Hematopoietic multipotent progenitor cell treated with erythropoietin and hydrocortisone succinate and interleukin-3 and kit ligand, for 8 days (in vitro differentiated cells): ENCODE measurements at regions not wholly inside any gene's neighbourhood (a gene's known extent, or its start where the extent isn't known, plus 50 kb on each side); places are given as distances from the start of the nearest gene placed in this dataset.
"Not testable (repeated sequence)": the region's sequence is repeated elsewhere in the genome, so short reads cannot be mapped to it uniquely, and the experiment has no call there.

ENCODE experiments used
- DNase-seq: peaks from one replicate; pipeline ENCODE4 v3.0.0-alpha.2; 2015

DNA sequence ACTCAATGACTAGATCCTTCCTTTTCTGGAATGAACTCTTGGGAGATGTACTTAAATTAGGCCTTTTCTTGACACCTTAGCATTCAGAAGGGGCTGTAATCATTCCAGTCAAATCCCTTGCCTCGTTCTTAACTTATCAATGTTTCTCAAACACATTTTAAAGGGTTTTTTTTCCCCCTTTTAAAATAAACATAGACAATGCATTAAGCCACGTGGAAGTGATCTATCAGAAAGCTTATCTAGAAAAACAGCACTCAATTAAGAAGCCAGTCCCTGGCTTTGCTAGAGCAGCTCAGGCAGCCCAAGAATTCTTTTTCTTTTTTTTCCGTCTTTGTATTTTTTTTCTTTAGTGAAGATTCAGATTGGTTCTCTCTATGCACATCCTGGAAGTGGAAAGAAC is 118.2 kb downstream of the PCDH7 start:
- DNase-seq = no peak

DNA sequence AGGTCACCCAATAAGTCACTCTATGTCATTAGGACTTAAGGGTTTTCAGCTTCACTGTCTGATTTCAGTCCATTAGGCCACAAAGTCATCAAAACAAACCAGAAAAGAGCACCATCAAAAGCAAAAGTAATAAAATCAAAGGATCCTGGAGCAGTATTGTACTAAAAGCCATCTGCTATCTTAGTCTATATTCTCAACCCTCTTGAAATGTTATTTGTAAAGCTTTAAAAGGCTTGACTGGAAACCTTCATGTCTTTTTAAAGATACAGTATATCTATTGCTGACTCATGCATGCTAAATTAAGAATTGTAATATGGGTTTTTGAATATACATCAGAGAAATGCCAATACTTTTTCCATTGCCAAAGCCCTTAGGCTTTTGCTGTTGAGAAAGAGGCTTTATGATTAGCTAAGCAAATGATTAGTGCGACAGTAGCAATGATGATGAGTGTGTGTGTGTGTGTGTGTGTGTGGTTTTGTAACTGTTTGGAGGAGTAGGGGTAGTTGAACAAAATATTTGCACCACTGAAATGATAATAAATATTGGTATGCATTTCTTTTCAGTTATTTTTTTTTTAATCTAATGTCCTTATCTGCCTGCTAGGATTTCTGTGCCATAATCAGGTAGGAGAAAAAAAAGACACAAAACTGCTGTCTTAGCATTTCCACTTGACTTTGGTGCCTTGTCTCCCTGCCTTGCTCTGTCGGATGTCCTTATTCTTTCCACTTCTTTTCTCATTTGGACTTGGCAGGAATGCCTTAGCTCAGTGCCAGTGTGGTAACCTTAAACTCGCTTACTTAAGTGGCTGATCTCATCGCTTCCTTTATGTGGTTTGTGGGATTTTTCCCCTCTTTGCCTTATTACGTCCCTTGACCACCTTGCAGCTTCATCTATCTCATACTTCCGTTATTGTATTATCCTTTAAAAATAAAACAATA is 119.7 kb downstream of the PCDH7 start:
- no peak for DNase-seq

DNA sequence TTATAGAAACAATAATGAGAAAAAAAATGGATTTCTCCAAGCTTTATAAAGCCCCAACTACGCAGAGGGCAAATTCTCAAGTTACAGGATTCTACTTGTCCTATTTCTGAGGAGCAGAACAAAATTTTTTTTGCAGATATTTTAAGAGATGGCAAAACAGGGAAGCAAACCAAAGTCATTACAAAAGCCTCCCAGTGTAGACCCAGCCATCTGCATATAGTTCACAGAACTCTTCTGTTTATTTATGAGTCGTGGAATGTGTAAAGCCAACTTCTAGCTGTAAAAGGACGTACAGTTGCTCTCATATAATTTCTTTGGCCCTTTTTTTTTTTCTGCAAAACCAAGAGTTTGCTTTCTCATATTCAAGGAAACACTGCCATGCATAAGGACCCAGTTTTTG is 120.4 kb downstream of the PCDH7 start:
- DNase-seq = no peak

DNA sequence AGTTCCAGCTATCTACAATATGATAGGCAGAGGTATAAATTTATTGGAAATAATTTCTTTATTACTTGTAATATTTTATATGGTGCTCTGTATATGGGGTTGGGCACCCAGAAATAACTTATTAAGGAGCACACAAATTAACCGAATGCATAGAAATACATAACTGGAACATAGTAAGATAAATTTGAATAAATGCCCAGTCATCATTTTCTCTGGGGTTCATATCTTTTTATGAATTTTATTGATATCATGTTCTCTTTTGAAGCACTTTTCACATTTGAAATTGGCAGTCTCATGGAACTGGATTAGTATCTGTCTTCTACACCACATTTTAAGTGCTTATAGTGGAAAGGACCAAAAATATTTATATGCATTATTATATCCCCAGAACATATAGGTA is 122.0 kb downstream of the PCDH7 start:
- no peak for DNase-seq

DNA sequence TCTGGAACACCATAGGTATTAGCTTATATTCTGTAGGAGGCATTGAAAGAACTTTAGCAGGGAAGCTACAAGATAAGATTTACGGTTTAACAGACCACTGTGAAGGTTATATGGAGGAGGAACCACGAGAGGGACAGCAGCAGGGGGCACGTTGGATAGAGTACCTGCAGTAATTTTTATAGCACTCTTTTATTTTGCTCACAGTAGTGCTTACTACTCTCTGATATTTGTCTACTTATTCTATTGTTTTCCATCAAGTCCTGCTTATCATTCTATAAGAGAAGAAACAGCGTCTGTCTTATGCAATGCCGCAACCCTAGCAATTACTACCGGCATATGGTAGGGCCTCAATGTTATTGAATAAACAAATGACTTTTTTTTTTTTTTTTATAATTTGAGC is 122.5 kb downstream of the PCDH7 start:
- DNase-seq = no peak

DNA sequence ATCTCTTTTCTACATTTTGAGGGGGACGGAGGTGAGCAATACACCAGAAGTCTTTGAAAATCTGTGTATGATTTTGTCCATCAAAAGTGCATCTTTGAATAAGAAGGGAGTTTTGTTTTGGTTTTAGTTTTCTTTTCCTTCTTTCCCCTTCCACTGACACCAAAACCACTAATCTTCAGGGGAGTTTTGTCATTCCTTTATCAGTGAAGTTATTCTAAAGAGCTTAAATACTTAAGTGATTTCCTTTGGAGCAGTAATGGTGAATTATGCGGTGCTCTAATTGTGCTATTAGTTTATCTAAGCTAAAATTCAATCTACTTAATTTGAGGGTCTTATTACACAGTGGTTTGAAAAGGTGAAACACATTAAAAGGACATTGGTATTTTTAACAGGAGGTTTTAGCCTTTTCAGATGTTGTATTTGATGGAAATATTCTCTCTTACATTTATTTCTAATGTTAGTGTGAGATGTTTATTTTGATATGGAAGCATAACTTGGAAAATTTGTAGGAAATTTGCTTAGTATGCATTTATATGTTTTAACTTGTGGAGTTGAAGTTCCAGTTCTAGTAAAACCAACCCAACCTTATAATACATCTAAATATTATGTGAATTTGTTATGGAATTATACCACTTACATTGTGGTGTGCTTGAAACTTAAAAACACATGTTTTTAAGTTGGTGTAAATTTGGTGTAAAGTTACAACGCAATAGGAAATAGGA is 124.9 kb downstream of the PCDH7 start:
- no peak for DNase-seq

DNA sequence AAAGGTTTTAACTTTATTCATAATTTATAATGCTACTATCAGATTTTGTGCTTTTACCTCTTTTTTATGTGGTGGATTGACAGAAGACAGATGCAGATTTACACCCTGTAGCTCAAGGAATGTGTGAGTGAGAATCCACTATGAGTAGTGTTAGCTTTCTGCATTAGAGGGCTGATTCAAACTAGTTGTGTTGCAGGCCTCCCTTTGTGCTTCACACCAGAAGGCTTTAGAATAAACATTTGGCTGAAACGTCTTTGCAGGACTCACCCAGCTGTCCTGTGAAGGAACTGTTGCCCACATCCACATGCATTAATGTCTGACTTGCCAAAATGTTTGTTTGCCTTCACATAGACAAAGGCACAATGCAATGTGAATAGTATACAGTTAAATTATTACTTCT is 127.0 kb downstream of the PCDH7 start:
- no peak for DNase-seq

DNA sequence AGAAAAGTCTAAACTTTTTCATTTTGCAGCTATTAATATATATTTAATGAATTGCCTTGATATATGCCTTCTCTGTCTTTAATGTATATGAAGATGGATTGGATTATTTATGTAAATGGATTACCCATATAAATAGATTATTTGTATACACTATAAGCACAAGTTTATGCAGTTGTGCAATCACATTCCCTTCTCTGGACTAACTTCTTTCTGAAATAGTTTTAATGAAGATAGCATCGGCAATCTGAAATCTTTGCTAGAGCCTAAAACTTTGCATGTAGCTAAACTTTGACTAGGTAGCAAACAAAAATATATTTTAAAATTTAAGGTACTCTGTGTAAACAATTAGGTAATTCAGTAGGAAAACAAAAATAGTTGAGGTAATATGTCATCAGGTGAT is 127.8 kb downstream of the PCDH7 start:
- DNase-seq = no peak

DNA sequence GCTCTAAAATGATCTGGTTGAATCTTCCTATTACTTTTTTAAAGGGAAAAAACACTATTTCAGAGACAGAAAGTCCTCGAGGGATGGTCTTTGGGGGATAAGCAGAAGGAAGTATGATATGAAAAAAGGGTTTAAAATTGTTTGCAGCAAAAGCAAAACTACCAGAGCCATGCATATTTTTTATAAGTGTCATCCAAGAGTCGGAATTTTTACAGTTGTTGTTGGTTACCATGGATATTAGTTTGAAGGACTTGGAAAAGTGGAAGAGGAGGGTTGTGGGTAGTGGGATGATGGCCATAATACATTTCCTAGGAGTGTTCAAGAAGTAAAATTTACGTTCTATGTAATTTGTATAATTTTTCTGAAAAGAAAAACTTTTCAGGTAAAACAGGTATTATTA is 134.4 kb downstream of the PCDH7 start:
- no peak for DNase-seq

DNA sequence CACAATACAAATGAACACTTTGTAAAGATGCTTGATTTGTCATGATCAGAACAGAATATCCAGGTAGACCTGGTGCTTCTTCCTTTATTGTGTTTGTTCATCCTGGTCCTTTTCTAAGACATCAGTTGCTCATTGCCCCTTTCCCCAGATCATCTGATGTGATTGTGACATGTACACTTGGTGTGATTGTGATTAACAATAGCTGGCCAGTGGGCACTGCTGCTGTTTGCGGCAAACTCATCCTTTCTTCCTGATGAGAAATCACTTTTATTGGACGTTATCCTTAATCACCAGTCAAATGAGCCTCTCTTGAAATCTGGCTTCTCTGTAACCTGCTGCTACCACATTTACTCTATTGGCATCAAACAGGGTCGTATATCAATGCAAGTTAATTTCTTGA is 135.1 kb downstream of the PCDH7 start:
- no peak for DNase-seq

DNA sequence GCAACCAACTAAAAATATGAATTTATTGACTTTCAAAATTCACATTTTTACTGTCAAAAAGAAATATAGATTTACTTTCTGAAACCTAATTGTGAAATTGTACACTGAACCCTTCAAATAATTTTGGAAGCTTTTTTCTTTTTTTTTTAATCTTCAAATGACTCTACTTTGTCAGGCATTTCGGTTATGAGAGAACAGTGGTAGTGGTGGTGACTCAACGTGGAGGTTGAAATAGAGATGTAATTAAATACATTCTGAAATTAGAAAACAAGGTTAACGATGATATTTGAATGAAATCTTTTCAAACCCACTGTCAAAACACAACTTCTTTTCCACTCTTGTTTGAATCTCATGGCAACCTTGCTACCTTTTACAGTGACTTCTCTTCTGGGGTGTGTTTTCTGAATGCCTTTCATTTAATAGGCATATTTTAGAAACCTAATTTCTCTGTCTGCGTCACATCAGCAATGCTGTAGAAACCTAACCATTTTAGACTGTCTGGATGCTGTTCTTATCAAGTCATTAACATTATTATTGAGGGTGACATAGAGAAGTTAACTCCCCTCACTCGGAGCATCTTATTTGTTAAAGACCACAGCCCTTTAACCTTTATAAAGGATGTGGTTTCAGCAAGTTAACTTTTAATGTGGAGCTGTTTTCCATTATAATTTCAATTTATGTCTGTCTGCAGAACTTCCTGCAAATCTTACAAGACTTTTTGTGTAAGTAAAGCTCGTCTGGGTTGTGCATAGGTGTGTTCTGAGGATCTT is 136.8 kb downstream of the PCDH7 start:
- no peak for DNase-seq

DNA sequence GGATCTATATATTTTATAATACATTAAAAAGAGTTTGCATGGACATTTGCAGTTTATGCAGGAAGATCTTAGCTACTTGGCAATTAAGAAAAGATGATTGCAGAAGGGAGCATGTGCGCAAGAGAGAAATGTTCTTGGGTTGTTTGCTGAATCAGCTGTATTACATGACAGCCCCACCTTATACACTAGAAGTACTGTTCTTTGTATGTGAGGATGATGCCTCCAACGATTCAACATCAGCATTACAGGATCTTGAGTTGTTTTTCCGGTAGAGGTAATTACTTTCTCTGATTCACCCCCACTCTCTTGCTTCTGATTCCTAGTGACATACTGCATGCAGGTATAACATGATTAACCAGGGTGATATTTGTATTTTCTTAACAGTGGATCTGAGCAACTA is 140.8 kb downstream of the PCDH7 start:
- no peak for DNase-seq

DNA sequence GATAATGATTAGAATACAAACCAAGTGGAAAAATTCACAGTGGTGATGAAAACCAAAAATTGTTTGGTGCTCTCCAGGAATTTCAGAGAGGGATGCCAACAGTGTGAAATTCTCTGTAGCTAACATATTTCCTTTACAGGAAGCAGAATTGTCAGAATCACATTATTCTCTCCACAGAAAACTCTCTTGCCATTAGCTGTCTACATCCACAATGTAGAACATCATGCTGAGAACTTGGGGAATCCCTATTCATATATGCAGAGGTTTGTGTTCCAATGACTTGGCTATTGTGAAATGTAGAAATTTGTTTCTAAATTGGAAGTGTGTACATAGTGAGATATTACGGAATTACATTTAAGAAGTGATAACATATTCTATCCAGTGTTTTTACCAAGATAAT is 142.0 kb downstream of the PCDH7 start:
- DNase-seq = no peak

DNA sequence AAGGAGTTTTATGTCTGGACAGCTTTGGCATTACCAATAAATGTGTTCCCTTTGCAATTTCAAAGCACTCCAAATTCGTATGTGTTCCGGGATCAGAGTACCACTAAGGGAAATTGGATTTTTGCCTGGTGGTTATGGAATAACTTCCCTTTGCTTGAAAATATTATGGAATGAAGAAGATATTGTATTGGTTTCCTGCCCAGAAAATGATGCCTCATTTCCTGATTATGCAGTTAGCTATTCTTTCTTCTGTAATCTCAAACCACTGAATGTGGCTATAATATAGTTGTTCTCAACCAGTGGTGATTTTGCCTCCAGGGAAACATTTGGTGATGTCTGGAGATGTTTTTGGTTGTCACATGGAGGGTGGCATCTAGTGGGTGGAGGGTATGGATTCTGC is 142.9 kb downstream of the PCDH7 start:
- no peak for DNase-seq

DNA sequence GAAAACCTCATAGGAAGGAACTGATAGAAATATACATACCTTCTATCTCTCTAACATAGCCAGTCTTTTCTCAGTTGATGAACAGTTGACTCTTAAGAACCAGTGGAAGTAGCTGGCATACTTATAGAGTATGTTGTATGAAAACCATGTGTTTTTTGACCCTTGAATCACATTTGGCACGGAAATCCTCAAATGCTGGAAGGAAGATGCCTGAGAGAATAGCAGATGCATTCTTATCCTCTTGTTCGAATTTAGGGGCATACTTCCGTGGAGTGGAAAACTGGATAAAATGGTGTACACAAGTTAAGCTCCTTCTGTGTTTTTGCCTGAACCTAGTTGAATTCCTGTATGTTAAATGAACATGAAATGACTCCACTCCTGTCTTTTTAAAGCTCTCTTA is 145.5 kb downstream of the PCDH7 start:
- no peak for DNase-seq

DNA sequence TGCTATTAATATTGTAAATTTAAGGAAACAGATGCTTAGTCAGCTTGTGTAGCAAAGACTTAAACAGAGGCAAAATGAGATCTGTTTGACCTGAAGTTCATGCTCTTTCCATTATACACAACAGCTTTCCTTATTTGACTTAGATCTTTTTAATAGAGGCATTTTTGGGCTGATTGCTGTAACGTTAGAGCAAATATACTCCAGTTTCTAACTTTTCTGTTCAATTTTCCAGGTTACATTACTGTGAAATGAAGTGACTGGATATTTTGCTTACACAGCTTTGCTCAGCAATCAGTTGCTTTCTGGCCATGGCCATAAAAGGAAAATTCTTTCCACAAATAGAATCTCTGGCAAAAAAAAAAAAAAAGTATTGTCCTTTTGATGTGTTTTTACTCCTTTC is 146.2 kb downstream of the PCDH7 start:
- DNase-seq = no peak

DNA sequence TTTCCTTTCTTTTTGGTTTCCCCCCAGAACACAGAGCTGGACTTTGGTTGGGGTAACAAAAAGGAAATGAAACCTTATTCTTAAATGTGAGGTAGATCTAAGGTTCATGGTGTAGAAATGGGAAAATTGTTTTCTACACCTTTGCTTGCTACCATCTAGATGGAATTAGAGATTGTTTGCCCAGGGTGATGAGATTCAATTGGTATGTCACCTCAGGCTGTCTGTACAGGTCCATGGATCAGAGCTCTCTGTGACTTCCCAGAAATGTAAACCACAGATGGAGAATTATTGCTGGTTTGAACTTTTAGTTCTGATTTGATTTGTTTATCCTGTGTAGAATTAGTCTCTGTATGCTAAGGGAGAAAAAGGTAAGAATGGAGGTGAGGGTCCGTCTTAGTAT is 146.7 kb downstream of the PCDH7 start:
- no peak for DNase-seq

DNA sequence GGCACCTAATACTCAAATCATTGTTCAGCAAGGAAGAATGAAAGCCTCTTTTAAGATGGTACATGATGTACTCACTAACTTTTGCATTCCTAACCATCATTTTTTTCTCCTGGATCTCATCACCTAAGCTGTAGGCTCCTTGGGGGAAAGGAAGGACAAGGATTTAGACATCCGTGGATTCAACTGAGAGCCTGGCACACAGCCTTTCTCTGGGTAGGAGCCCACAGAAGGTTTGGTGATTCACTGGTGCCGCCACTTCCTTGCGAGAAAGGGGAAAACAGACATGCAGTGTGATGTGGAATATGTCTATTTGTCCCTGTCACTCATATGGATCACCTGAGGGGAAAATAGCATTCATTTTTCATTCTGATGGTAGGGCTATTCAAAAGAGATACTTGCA is 147.3 kb downstream of the PCDH7 start:
- DNase-seq = no peak

DNA sequence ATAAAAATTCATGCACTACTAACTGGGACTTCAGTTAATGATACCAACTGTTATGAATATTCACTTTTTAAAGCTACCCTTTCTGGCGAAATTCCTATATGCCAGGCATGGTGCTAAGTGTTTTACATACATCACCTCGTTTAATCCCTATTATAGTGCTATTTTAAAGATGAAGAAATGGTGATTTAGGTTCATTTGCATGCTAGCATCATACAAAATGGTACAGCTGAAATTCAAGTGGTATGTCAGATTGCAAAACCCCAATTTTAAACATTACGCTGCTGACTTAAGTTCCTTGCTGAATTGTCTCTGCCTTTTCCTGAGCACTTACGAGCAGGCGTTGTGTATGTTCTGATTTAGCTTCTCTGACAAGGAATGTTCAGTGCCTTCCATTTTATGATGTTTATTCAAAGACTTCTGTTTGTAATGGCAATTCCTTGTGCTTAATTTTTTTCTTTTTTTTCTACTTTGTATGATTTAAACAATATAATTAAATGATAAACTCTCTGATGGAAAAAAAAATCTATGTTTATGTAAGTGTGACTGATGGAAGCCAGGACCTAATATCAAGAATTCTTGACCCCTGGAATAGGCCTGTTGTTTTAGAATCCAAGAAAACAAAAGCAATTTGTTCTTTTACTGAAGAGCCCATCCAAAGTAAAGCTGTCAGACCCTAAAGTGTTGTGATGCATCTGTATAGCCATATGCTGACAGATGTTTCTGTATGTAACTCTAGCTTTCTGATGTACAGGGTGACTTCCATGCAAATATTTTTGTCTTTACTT is 148.1 kb downstream of the PCDH7 start:
- DNase-seq = no peak

DNA sequence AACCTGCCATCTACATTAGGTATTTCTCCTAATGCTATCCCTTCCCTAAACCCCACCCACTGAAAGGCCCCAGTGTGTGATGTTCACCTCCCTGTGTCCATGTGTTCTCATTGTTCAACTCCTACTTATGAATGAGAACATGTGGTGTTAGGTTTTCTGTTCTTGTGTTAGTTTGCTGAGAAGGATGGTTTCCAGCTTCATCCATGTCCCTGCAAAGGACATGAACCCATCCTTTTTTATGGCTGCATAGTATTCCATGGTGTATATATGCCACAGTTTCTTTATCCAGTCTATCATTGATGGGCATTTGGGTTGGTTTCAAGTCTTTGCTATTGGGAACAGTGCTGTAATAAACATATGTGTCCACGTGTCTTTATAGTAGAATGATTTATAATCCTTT is 149.2 kb downstream of the PCDH7 start:
- DNase-seq = not testable (repeated sequence)

DNA sequence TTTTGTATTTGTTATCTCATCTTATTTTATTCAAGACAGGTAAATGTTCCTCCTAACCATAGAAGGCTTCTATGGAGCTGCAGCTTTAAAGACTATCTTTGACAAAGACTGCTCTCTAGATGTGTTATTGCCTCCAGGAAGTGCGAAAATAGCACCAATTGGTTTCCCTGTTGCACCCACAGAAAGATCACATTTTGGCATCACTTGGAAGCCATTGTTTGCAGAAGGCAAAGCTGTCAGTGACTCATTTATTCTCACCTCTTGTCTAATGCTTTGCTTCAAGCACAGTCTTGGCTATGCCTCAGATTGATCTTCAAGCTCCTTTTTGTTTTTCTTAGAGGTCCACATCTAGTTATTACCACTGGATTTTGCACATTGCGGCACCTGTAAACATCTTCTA is 150.3 kb downstream of the PCDH7 start:
- no peak for DNase-seq

DNA sequence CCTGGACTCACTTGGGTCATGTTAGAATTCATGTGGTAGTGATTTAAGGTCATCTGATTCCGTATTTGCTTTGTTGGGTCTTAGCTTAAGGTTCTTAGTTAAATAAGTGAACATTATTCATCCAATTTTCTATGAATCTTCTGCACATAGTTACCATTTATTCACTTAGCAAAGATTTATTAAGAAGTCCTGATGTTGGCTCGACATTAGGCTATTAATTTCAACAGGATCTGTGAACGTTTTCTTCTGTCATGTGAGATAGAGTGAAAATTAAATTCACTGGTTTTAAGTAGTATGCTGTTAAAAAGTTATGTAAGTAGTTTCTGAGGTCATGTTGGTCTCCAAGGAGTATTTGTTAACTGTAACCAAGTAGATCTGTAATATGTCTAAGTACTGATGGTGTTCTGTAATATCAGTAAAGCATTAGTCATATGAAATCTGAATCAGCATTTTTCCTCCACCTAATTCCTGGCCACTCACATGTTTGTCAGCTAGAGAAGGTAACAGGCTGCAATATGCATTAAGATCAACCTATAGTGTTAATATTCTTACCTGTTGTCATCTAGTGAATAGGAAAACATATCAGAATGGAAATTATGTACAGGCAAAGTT is 155.6 kb downstream of the PCDH7 start:
- no peak for DNase-seq
